ENCODE measurements at regions not wholly inside any gene's neighbourhood (a gene's known extent, or its start where the extent isn't known, plus 50 kb on each side); places are given as distances from the start of the nearest gene placed in this dataset.

DNA sequence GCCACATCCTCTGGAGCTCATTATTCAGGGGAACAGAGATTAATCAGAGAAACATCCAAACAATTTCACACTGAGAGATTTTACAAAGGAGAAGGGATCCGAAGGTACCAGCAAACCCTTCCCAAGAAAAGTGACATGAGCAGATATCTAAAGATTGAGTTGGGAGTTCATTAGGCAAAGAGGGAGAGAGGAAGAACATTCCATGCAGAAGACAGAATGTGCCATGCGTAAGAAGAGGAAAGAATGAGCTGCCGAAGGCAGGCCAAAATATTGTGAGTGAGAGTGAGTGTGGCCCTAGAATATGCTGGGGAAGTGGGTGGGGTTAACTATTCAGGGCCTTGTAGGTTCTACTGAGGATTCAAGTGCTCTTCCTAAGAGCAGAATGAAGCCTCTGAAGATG is 50.0 kb upstream of the LYVE1 start:
- no peaks in the 10 kb centered on the region for H4K20me1 ChIP-seq (ENCODE audit: insufficient read depth)
- DNase-seq = no peak
- 91 to 94% methylated on average over 3 of the region's 3 CpGs for WGBS, 2 experiments (ENCODE audit: low coverage in 1 of 2, low lambda C conversion rate in 2 of 2, missing lambda C conversion rate in 2 of 2)
- no peaks in the 10 kb centered on the region for H3K9me2 ChIP-seq (ENCODE audit: insufficient read depth)
- no peak overlapping the region for H3K9ac ChIP-seq
- H3K4me3 ChIP-seq = no peak overlapping the region
- H3K27me3 ChIP-seq (replicated peaks; ENCODE audit: insufficient read depth) = no peaks in the 10 kb centered on the region
- H3F3A ChIP-seq (ENCODE audit: insufficient read depth) = no peaks in the 10 kb centered on the region
- H3K4me1 ChIP-seq (ENCODE audit: insufficient read depth) = no peaks in the 10 kb centered on the region
- H3K27ac ChIP-seq = no peak overlapping the region
- no peaks in the 10 kb centered on the region for H3K9me3 ChIP-seq (ENCODE audit: low read depth)
- in situ Hi-C loops (cut with MboI) = no loop called here
- no peaks in the 10 kb centered on the region for H3K36me3 ChIP-seq (ENCODE audit: low read depth)
- H3K4me2 ChIP-seq (ENCODE audit: unreplicated experiment) = no peak overlapping the region
- no peak for TF ChIP-seq EZH2 (IDR thresholded peaks at IDR 0.05; ENCODE audit: insufficient read depth, poor library complexity, severe bottlenecking)
- TF ChIP-seq EZH2phosphoT487 (IDR thresholded peaks at IDR 0.05; ENCODE audit: insufficient read depth, low read depth) = no peak
- no peak overlapping the region for H2AFZ ChIP-seq
- H3K79me2 ChIP-seq (ENCODE audit: insufficient read depth) = no peaks in the 10 kb centered on the region
